ENCODE measurements at regions not wholly inside any gene's neighbourhood (a gene's known extent, or its start where the extent isn't known, plus 50 kb on each side); places are given as distances from the start of the nearest gene placed in this dataset.
"Not testable (repeated sequence)": the region's sequence is repeated elsewhere in the genome, so short reads cannot be mapped to it uniquely, and the experiment has no call there.

GRCh38 chr5:69907941-69908340, 117.1 kb upstream of the SERF1B start:
- H3K9me3 ChIP-seq; H3K4me3 ChIP-seq; intact Hi-C loops (cut with DNase I, micrococcal nuclease); H3K36me3 ChIP-seq (ENCODE audit: low read depth); H3K4me1 ChIP-seq (ENCODE audit: low read depth); ATAC-seq: not testable (repeated sequence)
- DNase-seq, result peak; percentile 0 to 36 (median 9)

GRCh38 chr5:69913771-69914170, 111.3 kb upstream of the SERF1B start:
- peak in 2 of 3 donors; percentile 8 to 26 for DNase-seq
- not testable (repeated sequence) for ATAC-seq

More at GRCh38 chr5:69913771-69914170, 111.3 kb upstream of the SERF1B start:
- H3K9me3 ChIP-seq; H3K4me3 ChIP-seq; H3K4me1 ChIP-seq (ENCODE audit: low read depth); intact Hi-C loops (cut with DNase I, micrococcal nuclease); H3K36me3 ChIP-seq (ENCODE audit: low read depth): not testable (repeated sequence)

Measured in mucosa of descending colon (tissue), 3 donors.